IPS DF 6.9 (cell line): ENCODE measurements at regions not wholly inside any gene's neighbourhood (a gene's known extent, or its start where the extent isn't known, plus 50 kb on each side); places are given as distances from the start of the nearest gene placed in this dataset.

ENCODE experiments used
- DNase-seq: peaks from one replicate; pipeline ENCODE4 v3.0.0-alpha.2; 2013; ENCODE audit warnings: low read depth, low spot score
- H3K27ac ChIP-seq: one replicate; pipeline ENCODE4 v1.5.1; 2013; ENCODE audit warnings: low read length, control low read depth
- H3K27me3 ChIP-seq: 2 replicates; pipeline ENCODE4 v1.6.1; 2013; ENCODE audit warnings: mild to moderate bottlenecking, low read length; ENCODE audit not compliant: control insufficient read depth, insufficient read depth
- H3K36me3 ChIP-seq: 2 replicates; pipeline ENCODE4 v1.6.1; 2013; ENCODE audit warnings: low read length; ENCODE audit not compliant: control insufficient read depth, insufficient read depth
- H3K4me1 ChIP-seq: 2 replicates; pipeline ENCODE4 v1.6.1; 2013; ENCODE audit warnings: low read length; ENCODE audit not compliant: control insufficient read depth, insufficient read depth
- H3K4me3 ChIP-seq: 2 replicates; pipeline ENCODE4 v1.5.1; 2013; ENCODE audit warnings: mild to moderate bottlenecking, low read length
- H3K9me3 ChIP-seq: 2 replicates; pipeline ENCODE4 v1.6.1; 2013; ENCODE audit warnings: low read length, inconsistent platforms; ENCODE audit not compliant: control insufficient read depth, insufficient read depth
- WGBS: extraction: QIAGEN DNeasy Blood & Tissue Kit; methylation state at CpG from one replicate; pipeline ENCODE4 v1.1.7; 2013; ENCODE audit warnings: mixed read lengths, missing lambda C conversion rate; ENCODE audit not compliant: insufficient read length, insufficient coverage; 5-methylcytosine and 5-hydroxymethylcytosine counted together

DNA sequence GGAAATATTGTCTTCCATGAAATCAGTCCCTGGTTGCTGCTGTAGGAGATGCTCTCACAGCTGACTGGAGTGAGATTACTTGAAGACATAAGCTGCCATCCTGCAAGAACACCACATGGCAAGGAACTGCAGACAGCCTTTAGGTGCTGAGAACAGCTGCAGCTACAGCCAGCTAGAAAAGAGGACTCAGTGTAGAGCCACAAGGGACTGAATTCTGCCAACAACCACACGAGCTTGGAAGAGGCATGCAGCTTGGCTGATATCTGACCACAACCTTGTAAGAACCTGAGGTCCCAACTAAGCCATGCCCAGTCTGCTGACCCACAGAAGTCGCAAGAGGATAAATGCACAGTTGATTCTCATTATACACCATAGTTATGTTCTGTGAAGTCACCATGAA is 181.8 kb upstream of the ARL4C start:
- Histone ChIP-seq H3K36me3 (no peaks in the 10 kb centered on the region), H3K4me1 (peaks cover 12% of the 10 kb centered on the region), H3K27me3 (no peaks in the 10 kb centered on the region), H3K9me3 (no peaks in the 10 kb centered on the region), H3K4me3 (no peak overlapping the region), H3K27ac (no peak overlapping the region)
- no CpG with 5 or more reads among the region's 2 CpGs for WGBS
- no peak for DNase-seq

DNA sequence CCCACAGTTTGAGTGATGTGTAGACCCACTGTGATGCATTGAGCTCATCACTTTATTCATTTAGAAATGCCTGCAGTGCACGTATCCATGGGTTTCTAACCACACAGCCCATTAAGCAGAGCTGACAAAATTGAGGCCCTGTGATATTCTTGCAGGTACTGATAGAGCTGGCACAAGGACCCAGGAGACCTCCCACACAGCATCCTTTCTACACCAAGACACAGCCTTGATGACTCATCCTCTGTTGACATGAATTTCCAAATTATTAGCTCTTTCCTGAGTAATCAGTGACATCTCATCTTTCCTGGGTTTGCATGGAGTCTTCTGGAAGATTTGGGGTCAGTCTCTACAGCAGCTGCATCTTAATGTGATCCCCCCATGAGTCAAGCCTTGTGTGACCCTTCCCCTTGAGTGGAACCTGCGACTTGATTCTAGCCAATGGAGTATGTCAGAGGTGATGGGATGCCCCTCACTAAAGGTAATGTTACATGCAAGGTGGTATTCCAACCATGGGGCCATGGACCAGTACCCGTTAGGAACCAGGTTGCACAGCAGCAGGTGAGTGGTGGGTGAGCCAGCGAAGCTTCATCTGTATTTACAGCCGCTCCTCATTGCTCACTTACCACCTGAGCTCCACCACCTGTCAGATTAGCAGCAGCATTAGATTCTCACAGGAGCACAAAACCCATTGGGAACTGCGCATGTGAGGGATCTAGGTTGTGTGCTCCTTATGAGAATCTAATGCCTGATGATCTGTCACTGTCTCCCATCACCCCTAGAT is 181.1 kb upstream of the ARL4C start:
- no peaks in the 10 kb centered on the region for H3K27me3 ChIP-seq
- no peak overlapping the region for H3K4me3 ChIP-seq
- H3K4me1 ChIP-seq, result peaks cover 12% of the 10 kb centered on the region
- H3K9me3 ChIP-seq, result no peaks in the 10 kb centered on the region
- DNase-seq, result no peak
- no peak overlapping the region for H3K27ac ChIP-seq
- no peaks in the 10 kb centered on the region for H3K36me3 ChIP-seq
- no CpG with 5 or more reads among the region's 6 CpGs for WGBS

DNA sequence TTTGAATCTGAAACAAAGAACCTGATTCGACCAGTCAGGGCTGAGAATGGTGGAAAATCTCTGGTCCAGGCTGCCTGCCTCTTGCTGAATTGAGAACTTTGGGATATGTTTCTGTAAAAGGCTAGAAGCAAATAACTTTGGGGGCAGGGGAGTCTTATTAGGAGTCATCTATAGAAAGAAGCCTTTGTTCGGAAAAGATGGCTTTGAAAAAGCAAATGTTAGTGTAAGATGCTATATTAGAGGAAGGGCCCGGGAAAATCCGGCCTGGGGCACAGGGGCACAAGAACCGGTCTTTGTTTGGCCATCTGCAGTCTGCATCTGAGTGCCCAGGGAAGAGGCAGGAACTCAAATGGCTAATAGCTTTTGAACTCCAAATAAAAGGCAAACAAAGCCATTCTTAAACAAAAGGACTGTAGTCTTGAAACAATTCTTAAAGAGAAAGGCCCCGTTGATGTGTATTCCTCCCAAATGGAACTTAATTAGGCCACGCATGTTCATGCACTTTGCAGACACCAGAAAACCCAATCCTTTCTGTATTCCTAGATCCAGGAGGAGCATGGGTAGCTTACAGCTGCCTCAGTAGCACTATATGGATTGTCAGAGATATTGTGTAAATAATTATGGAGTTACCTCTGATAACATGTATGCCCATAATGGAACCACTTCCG is 180.0 kb upstream of the ARL4C start:
- Histone ChIP-seq H3K27me3 (no peaks in the 10 kb centered on the region), H3K4me3 (no peak overlapping the region), H3K27ac (no peak overlapping the region), H3K36me3 (no peaks in the 10 kb centered on the region), H3K4me1 (peaks cover 9% of the 10 kb centered on the region), H3K9me3 (no peaks in the 10 kb centered on the region)
- DNase-seq, result no peak
- WGBS, result no CpG with 5 or more reads among the region's 8 CpGs

DNA sequence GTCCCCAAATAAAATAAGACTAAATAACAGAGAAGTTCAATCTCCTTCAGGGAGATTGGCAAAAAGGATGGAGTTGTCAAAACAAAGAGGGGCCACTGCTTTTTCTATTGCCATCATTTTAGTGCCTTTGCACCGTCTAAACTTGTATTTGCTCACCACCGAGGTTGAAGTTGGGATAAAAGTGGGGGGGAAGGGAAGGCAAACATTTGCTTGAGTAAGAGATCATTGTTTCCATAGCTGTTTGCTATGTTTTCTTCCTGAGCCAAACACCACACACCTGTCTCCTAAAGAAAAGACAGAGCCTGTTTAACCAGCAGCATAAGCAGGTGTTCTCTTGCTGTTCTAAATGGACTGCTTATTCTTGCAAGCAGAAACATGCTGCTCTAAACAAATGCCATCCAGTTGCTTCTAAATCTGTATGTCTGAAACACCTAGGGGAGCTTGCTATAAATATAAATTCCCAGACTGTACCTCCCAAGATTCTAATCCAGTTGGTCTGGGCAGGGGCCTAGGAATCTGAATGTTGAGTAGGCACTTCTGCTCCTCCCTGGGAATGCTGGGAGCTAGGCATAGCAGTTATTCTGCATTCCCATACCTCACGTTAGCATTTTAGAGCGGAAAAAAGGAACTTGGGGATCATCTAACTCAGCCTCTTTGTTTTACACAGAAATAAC is 179.4 kb upstream of the ARL4C start:
- Histone ChIP-seq H3K9me3 (no peaks in the 10 kb centered on the region), H3K4me1 (peaks cover 9% of the 10 kb centered on the region), H3K4me3 (no peak overlapping the region), H3K27ac (no peak overlapping the region), H3K36me3 (no peaks in the 10 kb centered on the region), H3K27me3 (no peaks in the 10 kb centered on the region)
- no peak for DNase-seq
- WGBS, result no CpG with 5 or more reads among the region's 4 CpGs

DNA sequence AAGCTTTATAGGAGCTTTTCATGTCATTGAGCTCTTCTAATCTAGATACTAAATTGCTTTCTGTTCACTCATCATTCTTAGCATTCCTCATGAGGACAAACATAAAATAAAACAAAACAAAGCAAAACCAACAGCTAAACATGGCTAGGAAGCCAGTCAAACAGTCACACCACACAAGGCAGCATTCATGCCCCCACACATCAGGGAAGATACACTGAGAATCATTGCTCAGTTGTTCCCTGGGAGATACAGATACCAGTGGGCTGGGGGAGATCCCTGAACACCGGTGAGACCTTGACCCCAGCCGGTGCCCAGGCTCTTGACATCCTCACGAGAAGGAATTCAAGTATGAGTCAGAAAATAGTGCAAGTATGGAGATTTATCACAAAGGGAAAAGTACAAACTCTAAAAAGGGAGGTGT is 177.9 kb upstream of the ARL4C start:
- WGBS, result no CpG with 5 or more reads among the region's 3 CpGs
- Histone ChIP-seq H3K27ac (no peak overlapping the region), H3K4me1 (peaks cover 9% of the 10 kb centered on the region), H3K9me3 (no peaks in the 10 kb centered on the region), H3K4me3 (no peak overlapping the region), H3K36me3 (no peaks in the 10 kb centered on the region), H3K27me3 (no peaks in the 10 kb centered on the region)
- no peak for DNase-seq

DNA sequence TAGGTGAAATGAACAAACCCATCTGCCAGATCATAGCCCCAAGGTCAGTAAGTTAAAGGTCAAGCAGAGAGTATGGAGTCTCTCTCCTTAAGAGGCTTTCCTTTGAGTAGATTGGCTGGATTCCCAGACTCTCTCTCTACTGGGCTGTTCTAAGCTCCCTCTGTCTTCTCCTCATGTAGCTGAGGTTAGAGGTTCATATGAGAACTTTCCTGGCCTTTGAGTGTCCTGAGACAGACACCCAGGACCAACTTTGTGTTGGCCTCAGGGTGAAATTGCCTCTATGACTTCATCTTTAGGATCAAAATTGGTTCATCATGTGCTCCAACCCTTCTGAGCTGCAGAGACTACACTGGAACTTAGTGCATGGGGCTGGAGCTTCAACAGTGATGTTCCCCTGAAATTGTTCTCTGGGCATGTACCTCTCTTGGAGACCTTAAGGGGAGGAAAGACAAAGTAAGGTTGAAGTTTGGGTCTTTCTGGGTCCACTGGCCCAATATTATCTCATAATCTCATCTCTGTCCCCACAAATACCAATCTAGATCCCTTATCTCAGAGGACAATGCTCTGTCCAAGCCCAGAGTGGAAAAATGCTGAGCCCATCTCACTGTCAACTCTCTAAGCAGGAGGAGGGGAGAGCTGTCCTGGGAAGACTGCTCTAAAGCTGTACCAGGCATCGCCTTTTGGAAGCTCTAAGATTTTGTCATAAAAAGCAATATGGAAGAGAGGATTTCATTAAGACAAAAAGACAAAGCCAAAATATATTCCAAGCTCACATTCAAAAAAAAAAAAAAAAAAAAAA is 177.3 kb upstream of the ARL4C start:
- Histone ChIP-seq H3K36me3 (no peaks in the 10 kb centered on the region), H3K4me3 (no peak overlapping the region), H3K27me3 (no peaks in the 10 kb centered on the region), H3K27ac (no peak overlapping the region), H3K4me1 (peaks cover 9% of the 10 kb centered on the region), H3K9me3 (no peaks in the 10 kb centered on the region)
- WGBS, result no CpG with 5 or more reads among the region's 1 CpG
- no peak for DNase-seq

DNA sequence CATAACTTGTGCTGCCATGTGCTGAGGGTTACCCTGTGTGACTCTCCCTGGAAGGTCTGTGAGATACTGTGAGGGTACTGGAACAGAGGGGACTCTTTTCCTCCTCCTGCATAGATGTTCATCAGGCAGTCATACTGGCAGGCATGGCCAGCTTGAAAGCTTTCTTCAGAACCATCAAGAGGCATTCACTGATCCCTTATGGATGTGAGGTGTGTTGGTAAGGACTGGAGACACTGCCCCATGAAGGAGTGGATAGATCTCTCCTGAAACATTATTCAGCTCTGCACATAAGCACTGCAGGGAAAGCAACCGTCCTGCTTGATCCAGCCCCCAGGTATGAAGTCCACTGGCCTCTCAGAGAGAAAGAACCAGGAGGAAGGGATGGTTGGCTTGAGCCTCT is 176.6 kb upstream of the ARL4C start:
- Histone ChIP-seq H3K4me3 (no peak overlapping the region), H3K4me1 (peaks cover 9% of the 10 kb centered on the region), H3K9me3 (no peaks in the 10 kb centered on the region), H3K27ac (no peak overlapping the region), H3K27me3 (no peaks in the 10 kb centered on the region), H3K36me3 (no peaks in the 10 kb centered on the region)
- no peak for DNase-seq
- WGBS, result no CpG with 5 or more reads among the region's 1 CpG

DNA sequence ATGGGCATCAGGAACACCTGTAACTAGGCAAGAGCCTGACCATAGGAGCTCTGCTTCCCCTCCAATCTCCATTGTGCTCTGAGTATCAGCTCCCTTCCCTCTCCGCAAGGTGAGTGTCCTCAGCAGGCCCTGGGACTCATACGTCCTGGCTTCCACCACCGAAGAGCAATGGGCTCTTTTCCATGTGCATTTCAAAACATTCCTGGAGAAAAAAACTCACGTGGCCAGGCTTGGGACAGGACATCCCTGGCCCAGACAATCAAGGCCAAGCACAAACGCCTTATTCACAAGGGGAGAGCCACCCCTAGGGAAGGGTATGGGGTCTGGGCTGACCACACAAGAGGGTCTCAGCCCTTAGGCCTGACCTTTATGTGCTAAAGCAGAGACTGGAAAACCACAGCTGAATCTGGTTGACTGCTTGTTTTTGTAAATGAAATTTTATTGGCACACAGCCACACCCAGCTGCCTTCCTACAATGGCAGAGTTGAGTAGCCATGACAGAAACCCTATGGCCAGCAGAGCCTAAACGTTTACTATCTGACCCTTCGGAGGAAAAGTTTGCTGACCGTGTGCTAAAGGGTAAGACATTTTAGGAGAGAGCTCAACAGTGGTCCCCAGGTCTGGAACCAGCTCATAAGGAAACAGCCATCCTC is 175.7 kb upstream of the ARL4C start:
- no peak for DNase-seq
- no CpG with 5 or more reads among the region's 8 CpGs for WGBS
- Histone ChIP-seq H3K27me3 (no peaks in the 10 kb centered on the region), H3K4me3 (no peak overlapping the region), H3K36me3 (no peaks in the 10 kb centered on the region), H3K27ac (no peak overlapping the region), H3K4me1 (peaks cover 8% of the 10 kb centered on the region), H3K9me3 (no peaks in the 10 kb centered on the region)

DNA sequence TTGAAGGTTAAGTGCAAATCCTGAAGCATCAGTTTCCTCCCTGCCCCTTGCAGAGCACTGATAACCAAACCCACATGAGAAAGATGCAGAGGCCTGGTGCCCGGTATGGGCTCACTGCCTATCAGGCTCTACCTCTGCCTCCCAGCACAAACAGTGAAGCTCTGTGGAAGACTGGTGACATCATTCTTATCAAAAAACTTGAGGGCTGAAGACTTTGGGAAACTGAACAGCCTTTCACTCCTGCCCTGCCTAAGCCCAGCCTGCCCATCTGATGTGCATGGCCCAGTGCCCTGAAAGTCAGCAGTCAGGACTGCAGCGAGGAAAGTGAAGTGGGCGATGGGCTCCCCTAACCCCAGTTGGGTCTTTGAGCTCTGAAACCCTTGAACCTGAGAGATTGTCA is 174.8 kb upstream of the ARL4C start:
- H3K27ac ChIP-seq, result no peak overlapping the region
- DNase-seq, result no peak
- no peaks in the 10 kb centered on the region for H3K27me3 ChIP-seq
- no CpG with 5 or more reads among the region's 3 CpGs for WGBS
- H3K4me3 ChIP-seq, result no peak overlapping the region
- peaks cover 5% of the 10 kb centered on the region for H3K4me1 ChIP-seq
- no peaks in the 10 kb centered on the region for H3K9me3 ChIP-seq
- no peaks in the 10 kb centered on the region for H3K36me3 ChIP-seq

DNA sequence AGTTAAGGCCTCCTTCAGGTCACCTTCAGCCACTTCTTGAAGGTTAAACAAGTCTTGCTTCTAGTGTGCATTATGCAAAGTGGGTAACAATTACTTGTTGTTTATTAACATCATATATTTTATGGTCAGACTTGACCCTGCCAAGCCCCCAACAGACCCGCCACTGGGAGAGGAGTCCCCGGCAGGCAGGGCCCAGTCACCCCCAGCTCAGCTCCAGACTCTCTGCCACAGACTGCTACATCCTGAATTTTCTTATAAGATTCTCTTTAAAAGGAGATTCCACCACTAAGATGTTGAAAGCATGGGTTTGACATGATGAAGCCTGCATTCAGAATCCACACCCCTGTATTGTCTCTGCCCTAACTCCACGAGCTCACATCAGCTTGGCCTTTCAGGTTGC is 174.3 kb upstream of the ARL4C start:
- no peak overlapping the region for H3K4me3 ChIP-seq
- no peak for DNase-seq
- no peaks in the 10 kb centered on the region for H3K9me3 ChIP-seq
- no CpG with 5 or more reads among the region's 3 CpGs for WGBS
- H3K36me3 ChIP-seq, result no peaks in the 10 kb centered on the region
- H3K4me1 ChIP-seq, result peaks cover 2% of the 10 kb centered on the region
- no peaks in the 10 kb centered on the region for H3K27me3 ChIP-seq
- no peak overlapping the region for H3K27ac ChIP-seq
